Endothelial cell of umbilical vein (primary cell): ENCODE measurements at regions not wholly inside any gene's neighbourhood (a gene's known extent, or its start where the extent isn't known, plus 50 kb on each side); places are given as distances from the start of the nearest gene placed in this dataset.

ENCODE experiments used
- BruUV-seq: library from RNA; stranded (reverse); fragments of 400-500 nt; replicated peaks from 2 replicates; lab custom pipeline; 2021; lab: Mats Ljungman, UMichigan
- CTCF ChIA-PET: fragments of 300-600, 350-600 bp; sonication (Branson Sonifier 250); formaldehyde crosslinking; loops from one replicate; lab custom pipeline; 2021; ENCODE audit warnings: antibody characterized with exemption, inconsistent platforms; lab: Charles Lee
- POLR2A ChIA-PET: fragments of 300-600, 350-600 bp; sonication (Branson Sonifier 250); formaldehyde crosslinking; loops from one replicate; lab custom pipeline; 2021; ENCODE audit warnings: antibody characterized with exemption, inconsistent platforms; lab: Charles Lee
- DNase-seq: peaks from one replicate; pipeline ENCODE4 v3.0.0-alpha.2; 2011; ENCODE audit warnings: low read depth, low spot score
- FAIRE-seq: peaks from 2 replicates; lab custom pipeline; 2011; peaks lifted over from hg19 to GRCh38; lab: Jason Lieb, UNC
- H2AFZ ChIP-seq: 2 replicates; pipeline ENCODE4 v1.6.0; 2012; ENCODE audit warnings: low read depth, low read length, control low read depth, inconsistent platforms
- H3K27ac ChIP-seq: 2 replicates; pipeline ENCODE4 v1.5.1; 2011; ENCODE audit warnings: low read depth, mild to moderate bottlenecking, control low read depth, low read length, moderate library complexity; ENCODE audit not compliant: insufficient read depth
- H3K27me3 ChIP-seq, 2 experiments: 2 replicates each; pipeline versions ENCODE4 v1.6.0 to v1.6.1; 2011; ENCODE audit warnings: low read length in 2 of 2, mixed read lengths in 1 of 2; ENCODE audit not compliant: control insufficient read depth in 2 of 2, insufficient read depth in 2 of 2
- H3K36me3 ChIP-seq, 2 experiments: 2 replicates in 1 of 2; 3 replicates in 1 of 2; pipeline ENCODE4 v1.5.1; 2011; ENCODE audit warnings: low read length in 2 of 2, mild to moderate bottlenecking in 1 of 2, moderate library complexity in 1 of 2; ENCODE audit not compliant: control insufficient read depth in 2 of 2, insufficient read depth in 2 of 2; ENCODE audit errors: extremely low read depth in 1 of 2
- H3K4me1 ChIP-seq: 3 replicates; pipeline ENCODE4 v1.5.1; 2011; ENCODE audit warnings: mild to moderate bottlenecking, low read length; ENCODE audit not compliant: control insufficient read depth, insufficient read depth; ENCODE audit errors: extremely low read depth
- H3K4me2 ChIP-seq: 2 replicates; pipeline ENCODE4 v1.6.1; 2011; ENCODE audit warnings: low read length, control low read depth, mixed read lengths; ENCODE audit not compliant: insufficient read depth
- H3K4me3 ChIP-seq, 3 experiments: fragments of 200-600 bp in 1 of 3; sonication (generic), shearing (Covaris generic) in 1 of 3; replicated peaks in 1 of 3; 2 replicates each; pipeline ENCODE4 v1.5.1; 2011 to 2016; ENCODE audit warnings: control low read depth in 3 of 3, low read length in 3 of 3, mild to moderate bottlenecking in 2 of 3, inconsistent platforms in 1 of 3, low read depth in 1 of 3, moderate library complexity in 1 of 3; ENCODE audit not compliant: insufficient read depth in 1 of 3
- H3K79me2 ChIP-seq: 2 replicates; pipeline ENCODE4 v1.6.0; 2012; ENCODE audit warnings: low read length, inconsistent platforms; ENCODE audit not compliant: control insufficient read depth, insufficient read depth
- H3K9ac ChIP-seq: replicated peaks from 2 replicates; pipeline ENCODE3; 2011; ENCODE audit warnings: low read length, control low read depth; ENCODE audit not compliant: insufficient read depth; ENCODE audit errors: extremely low read depth
- H3K9me1 ChIP-seq: replicated peaks from 3 replicates; pipeline ENCODE4 v1.6.0; 2011; ENCODE audit warnings: mild to moderate bottlenecking, low read length; ENCODE audit not compliant: control insufficient read depth, insufficient read depth; ENCODE audit errors: extremely low read depth
- H3K9me3 ChIP-seq: replicated peaks from 2 replicates; pipeline ENCODE4 v1.5.1; 2012; ENCODE audit warnings: low read length, inconsistent platforms; ENCODE audit not compliant: control insufficient read depth, insufficient read depth
- H4K20me1 ChIP-seq: replicated peaks from 2 replicates; pipeline ENCODE3; 2011; ENCODE audit warnings: mild to moderate bottlenecking, low read length; ENCODE audit not compliant: control insufficient read depth, insufficient read depth; ENCODE audit errors: extremely low read depth
- EZH2 ChIP-seq: IDR thresholded peaks from 2 replicates; pipeline ENCODE4 v1.6.1; 2012; ENCODE audit warnings: borderline replicate concordance, low read depth, mild to moderate bottlenecking, moderate library complexity, low read length, inconsistent platforms; ENCODE audit not compliant: severe bottlenecking
- FOS ChIP-seq: IDR thresholded peaks from 2 replicates; pipeline ENCODE4 v1.6.1; 2011; ENCODE audit warnings: mild to moderate bottlenecking, low read length, moderate library complexity, borderline replicate concordance; ENCODE audit not compliant: insufficient read depth
- GATA2 ChIP-seq: IDR thresholded peaks from 2 replicates; pipeline ENCODE4 v1.7.0; 2011; ENCODE audit warnings: low read depth, mild to moderate bottlenecking, moderate library complexity, mixed read lengths, low read length; ENCODE audit not compliant: insufficient read length, insufficient read depth
- JUN ChIP-seq: IDR thresholded peaks from 2 replicates; pipeline ENCODE4 v1.6.1; 2011; ENCODE audit warnings: borderline replicate concordance, low read depth; ENCODE audit not compliant: insufficient read length, insufficient read depth
- MYC ChIP-seq: IDR thresholded peaks from one replicate; pipeline ENCODE4 v1.6.1; 2011; ENCODE audit warnings: mild to moderate bottlenecking, low read depth, low read length
- POLR2A ChIP-seq: IDR thresholded peaks from 2 replicates; pipeline ENCODE4 v1.6.1; 2012; ENCODE audit warnings: low read depth, mild to moderate bottlenecking, control low read depth, low read length
- POLR2AphosphoS5 ChIP-seq: IDR thresholded peaks from 2 replicates; pipeline ENCODE4 v1.6.1; 2012; ENCODE audit warnings: low read depth, mild to moderate bottlenecking, control low read depth, low read length, moderate library complexity; ENCODE audit not compliant: insufficient read depth
- dilution Hi-C: fragments of 300-500 bp; cut with MboI; formaldehyde crosslinking; loops from one replicate; pipeline ENCODE4 v1.15.0; 2019; ENCODE audit warnings: low sequenced_read_pairs; ENCODE audit not compliant: extremely low pct_ligation_motif_present
- intact Hi-C: fragments of 100-400 bp; cut with micrococcal nuclease; formaldehyde crosslinking; loops from one replicate; pipeline ENCODE4 v1.10.0; 2022
- TF ChIP-seq, protein P1 (sequence below), 2 donors: IDR thresholded peaks; 1 replicate in 1 of 2; 2 replicates in 1 of 2; pipeline ENCODE4 v1.5.1; 2011; ENCODE audit warnings: low read length in 2 of 2, mild to moderate bottlenecking in 2 of 2, moderate library complexity in 2 of 2, control low read depth in 1 of 2, inconsistent platforms in 1 of 2, low read depth in 1 of 2; ENCODE audit not compliant: insufficient read depth in 1 of 2; ENCODE audit errors: extremely low read depth in 1 of 2
- TF ChIP-seq, protein P2 (sequence below): IDR thresholded peaks from 2 replicates; pipeline ENCODE4 v1.6.1; 2011; ENCODE audit not compliant: insufficient read depth, insufficient read length

DNA sequence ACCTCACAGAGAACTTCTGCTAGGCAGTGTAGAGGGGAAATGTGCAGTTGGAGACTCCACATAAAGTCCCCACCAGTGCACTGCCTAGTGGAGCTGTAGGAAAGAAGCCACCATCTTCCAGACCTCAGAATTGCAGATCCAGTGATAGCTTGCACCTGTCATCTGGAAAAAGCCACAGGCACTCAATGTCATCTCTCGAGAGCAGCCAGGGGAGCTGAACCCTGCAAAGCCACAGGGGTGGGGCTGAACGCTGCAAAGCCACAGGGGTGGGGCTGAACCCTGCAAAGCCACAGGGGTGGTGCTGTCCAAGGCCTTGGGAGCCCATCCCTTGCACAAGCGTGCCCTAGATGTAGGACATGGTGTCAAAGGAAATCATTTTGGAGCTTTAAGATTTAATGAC, 1226.3 kb downstream of the PCDH7 start:
- CTCF ChIA-PET, result no interaction called here
- POLR2A ChIA-PET, result no interaction called here
- dilution Hi-C loops (no loop called here), intact Hi-C loops (no loop called here)
- Histone ChIP-seq H4K20me1 (no peaks in the 10 kb centered on the region), H3K79me2 (no peaks in the 10 kb centered on the region), H3K9me3 (no peaks in the 10 kb centered on the region), H3K4me2 (no peak overlapping the region), H2AFZ (no peak overlapping the region), H3K9me1 (no peaks in the 10 kb centered on the region), H3K9ac (no peak overlapping the region), H3K27me3 (no peaks in the 10 kb centered on the region), H3K4me1 (no peaks in the 10 kb centered on the region), H3K36me3 (no peaks in the 10 kb centered on the region), H3K4me3 (no peak overlapping the region), H3K27ac (no peak overlapping the region)
- TF ChIP-seq, protein P1, sequence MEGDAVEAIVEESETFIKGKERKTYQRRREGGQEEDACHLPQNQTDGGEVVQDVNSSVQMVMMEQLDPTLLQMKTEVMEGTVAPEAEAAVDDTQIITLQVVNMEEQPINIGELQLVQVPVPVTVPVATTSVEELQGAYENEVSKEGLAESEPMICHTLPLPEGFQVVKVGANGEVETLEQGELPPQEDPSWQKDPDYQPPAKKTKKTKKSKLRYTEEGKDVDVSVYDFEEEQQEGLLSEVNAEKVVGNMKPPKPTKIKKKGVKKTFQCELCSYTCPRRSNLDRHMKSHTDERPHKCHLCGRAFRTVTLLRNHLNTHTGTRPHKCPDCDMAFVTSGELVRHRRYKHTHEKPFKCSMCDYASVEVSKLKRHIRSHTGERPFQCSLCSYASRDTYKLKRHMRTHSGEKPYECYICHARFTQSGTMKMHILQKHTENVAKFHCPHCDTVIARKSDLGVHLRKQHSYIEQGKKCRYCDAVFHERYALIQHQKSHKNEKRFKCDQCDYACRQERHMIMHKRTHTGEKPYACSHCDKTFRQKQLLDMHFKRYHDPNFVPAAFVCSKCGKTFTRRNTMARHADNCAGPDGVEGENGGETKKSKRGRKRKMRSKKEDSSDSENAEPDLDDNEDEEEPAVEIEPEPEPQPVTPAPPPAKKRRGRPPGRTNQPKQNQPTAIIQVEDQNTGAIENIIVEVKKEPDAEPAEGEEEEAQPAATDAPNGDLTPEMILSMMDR (IDR thresholded peaks at IDR 0.05; ENCODE audit: extremely low read depth in 1 of 2, insufficient read depth in 1 of 2, low read depth in 1 of 2, low read length in 2 of 2), result no peak
- TF ChIP-seq EZH2, result no peak
- TF ChIP-seq POLR2A, result no peak
- TF ChIP-seq GATA2, result no peak
- TF ChIP-seq FOS, result no peak
- TF ChIP-seq JUN, result no peak
- no peak for TF ChIP-seq POLR2AphosphoS5
- TF ChIP-seq, protein P2, sequence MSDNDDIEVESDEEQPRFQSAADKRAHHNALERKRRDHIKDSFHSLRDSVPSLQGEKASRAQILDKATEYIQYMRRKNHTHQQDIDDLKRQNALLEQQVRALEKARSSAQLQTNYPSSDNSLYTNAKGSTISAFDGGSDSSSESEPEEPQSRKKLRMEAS, result no peak
- TF ChIP-seq MYC, result no peak
- DNase-seq (no peak), FAIRE-seq (no peak)
- no TSS peak for BruUV-seq
